ENCODE measurements at regions not wholly inside any gene's neighbourhood (a gene's known extent, or its start where the extent isn't known, plus 50 kb on each side); places are given as distances from the start of the nearest gene placed in this dataset.

- Histone ChIP-seq H3K9me3 (no peaks in the 10 kb centered on the region), H3K36me3 (no peaks in the 10 kb centered on the region), H3K4me3 (no peak overlapping the region), H3K27ac (no peak overlapping the region), H3K4me1 (peaks cover 0 to 12% (median 0%) of the 10 kb centered on the region in 12 donors), H3K27me3 (no peaks in the 10 kb centered on the region)
- DNase-seq (no peak), ATAC-seq (no peak)
- TF ChIP-seq POLR2A (IDR thresholded peaks at IDR 0.05) = no peak
- WGBS, 4 donors = 51 to 59% (median 56%) methylated on average over 4 of the region's 4 CpGs
- intact Hi-C loops (cut with DNase I) = no loop called here
These were observed 64.5 kb downstream of the TTC32 start for GRCh38 chr2:19837235-19837766.

DNA sequence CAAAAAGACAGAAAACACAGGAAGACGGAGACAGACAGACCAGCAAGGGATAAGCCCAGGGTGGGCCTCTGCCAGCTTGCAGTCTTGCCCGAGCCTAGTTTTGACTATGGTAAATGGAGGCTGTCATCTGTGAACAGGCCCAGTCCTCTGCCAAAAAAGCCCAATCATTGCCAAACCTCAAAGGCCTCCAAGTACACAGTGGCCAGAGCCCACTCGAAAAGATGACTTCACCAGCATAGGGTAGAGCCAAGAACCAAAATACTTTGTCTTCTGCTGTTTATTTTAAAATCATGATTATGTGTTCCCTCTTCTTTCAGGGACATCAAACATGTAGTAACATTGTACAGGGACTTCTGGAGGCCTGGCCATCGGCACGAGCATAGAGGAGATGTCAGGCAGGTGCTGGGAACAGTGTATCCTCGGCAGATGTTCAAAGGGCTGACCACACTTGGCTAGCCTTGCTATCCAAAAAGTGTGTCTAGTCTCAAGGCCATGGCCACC lies 66.0 kb downstream of the TTC32 start:
- H3K27ac ChIP-seq = peak overlapping the region in 1 of 12 donors; percentile 4
- DNase-seq (peak in 1 of 5 donors; percentile 41), ATAC-seq (peak; percentile 57 to 93 (median 92))
- WGBS, 4 donors = 29 to 80% (median 57%) methylated on average over 6 of the region's 6 CpGs
- H3K27me3 ChIP-seq = no peaks in the 10 kb centered on the region
- intact Hi-C loops (cut with DNase I) = no loop called here
- peaks cover 0 to 12% (median 0%) of the 10 kb centered on the region in 12 donors for H3K4me1 ChIP-seq
- TF ChIP-seq POLR2A (IDR thresholded peaks at IDR 0.05) = no peak
- TF ChIP-seq, protein P1, sequence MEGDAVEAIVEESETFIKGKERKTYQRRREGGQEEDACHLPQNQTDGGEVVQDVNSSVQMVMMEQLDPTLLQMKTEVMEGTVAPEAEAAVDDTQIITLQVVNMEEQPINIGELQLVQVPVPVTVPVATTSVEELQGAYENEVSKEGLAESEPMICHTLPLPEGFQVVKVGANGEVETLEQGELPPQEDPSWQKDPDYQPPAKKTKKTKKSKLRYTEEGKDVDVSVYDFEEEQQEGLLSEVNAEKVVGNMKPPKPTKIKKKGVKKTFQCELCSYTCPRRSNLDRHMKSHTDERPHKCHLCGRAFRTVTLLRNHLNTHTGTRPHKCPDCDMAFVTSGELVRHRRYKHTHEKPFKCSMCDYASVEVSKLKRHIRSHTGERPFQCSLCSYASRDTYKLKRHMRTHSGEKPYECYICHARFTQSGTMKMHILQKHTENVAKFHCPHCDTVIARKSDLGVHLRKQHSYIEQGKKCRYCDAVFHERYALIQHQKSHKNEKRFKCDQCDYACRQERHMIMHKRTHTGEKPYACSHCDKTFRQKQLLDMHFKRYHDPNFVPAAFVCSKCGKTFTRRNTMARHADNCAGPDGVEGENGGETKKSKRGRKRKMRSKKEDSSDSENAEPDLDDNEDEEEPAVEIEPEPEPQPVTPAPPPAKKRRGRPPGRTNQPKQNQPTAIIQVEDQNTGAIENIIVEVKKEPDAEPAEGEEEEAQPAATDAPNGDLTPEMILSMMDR (IDR thresholded peaks at IDR 0.05) = no peak
- no peak overlapping the region for H3K4me3 ChIP-seq
- no peaks in the 10 kb centered on the region for H3K36me3 ChIP-seq
- H3K9me3 ChIP-seq = no peaks in the 10 kb centered on the region

GRCh38 chr2:19833978-19834377 lies 67.8 kb downstream of the TTC32 start:
- intact Hi-C loops (cut with DNase I) = no loop called here
- H3K4me1 ChIP-seq = peaks cover 0 to 12% (median 0%) of the 10 kb centered on the region in 12 donors
- DNase-seq = no peak
- H3K27me3 ChIP-seq = no peaks in the 10 kb centered on the region
- TF ChIP-seq, protein P1 (IDR thresholded peaks at IDR 0.05) = no peak
- no peak for TF ChIP-seq POLR2A (IDR thresholded peaks at IDR 0.05)
- H3K4me3 ChIP-seq = no peak overlapping the region
- ATAC-seq = no peak
- no peak overlapping the region for H3K27ac ChIP-seq
- no peaks in the 10 kb centered on the region for H3K36me3 ChIP-seq
- no peaks in the 10 kb centered on the region for H3K9me3 ChIP-seq
- whole genome bisulfite sequencing, 4 donors = 52 to 60% (median 56%) methylated on average over 3 of the region's 3 CpGs

- Histone ChIP-seq H3K4me1 (no peaks in the 10 kb centered on the region), H3K27me3 (no peaks in the 10 kb centered on the region), H3K4me3 (no peak overlapping the region), H3K9me3 (no peaks in the 10 kb centered on the region), H3K27ac (no peak overlapping the region), H3K36me3 (no peaks in the 10 kb centered on the region)
- ATAC-seq (no peak), DNase-seq (no peak)
- intact Hi-C loops (cut with DNase I) = no loop called here
- no peak for TF ChIP-seq POLR2A (IDR thresholded peaks at IDR 0.05)
- TF ChIP-seq, protein P1 (IDR thresholded peaks at IDR 0.05) = no peak
These were observed 72.1 kb downstream of the TTC32 start for GRCh38 chr2:19829672-19830071.

DNA sequence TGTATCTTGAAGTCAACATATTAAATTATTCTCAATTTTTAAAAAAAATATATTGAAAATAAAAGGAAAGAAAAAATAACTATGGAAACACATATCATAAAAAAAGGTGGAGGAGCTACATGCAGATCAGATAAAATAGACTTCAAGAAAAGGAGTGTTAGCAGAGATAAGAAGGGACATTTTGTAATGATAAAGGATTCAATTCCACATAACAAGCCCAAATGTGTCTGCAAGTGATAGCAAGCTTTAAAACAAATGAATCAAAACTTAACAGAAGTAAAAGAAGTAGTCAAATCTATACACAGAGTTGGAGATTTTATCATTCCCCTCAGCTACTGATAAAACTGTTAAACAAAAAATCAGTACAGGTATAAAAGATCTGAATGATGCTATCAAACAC lies 74.9 kb downstream of the TTC32 start:
- Histone ChIP-seq H3K4me1 (no peaks in the 10 kb centered on the region), H3K27ac (no peak overlapping the region), H3K36me3 (no peaks in the 10 kb centered on the region), H3K27me3 (no peaks in the 10 kb centered on the region), H3K4me3 (no peak overlapping the region), H3K9me3 (no peaks in the 10 kb centered on the region)
- DNase-seq = no peak
- ATAC-seq = no peak
- no peak for TF ChIP-seq POLR2A (IDR thresholded peaks at IDR 0.05)
- TF ChIP-seq, protein P1 (IDR thresholded peaks at IDR 0.05) = no peak
- intact Hi-C loops (cut with DNase I) = no loop called here
